HG02852 (cell line): ENCODE measurements at regions not wholly inside any gene's neighbourhood (a gene's known extent, or its start where the extent isn't known, plus 50 kb on each side); places are given as distances from the start of the nearest gene placed in this dataset.

ENCODE experiments used
- ATAC-seq: cut with Tn5 transposase; IDR thresholded peaks from one replicate; pipeline ENCODE4 v1.9.1; 2021; ENCODE audit warnings: mild to moderate bottlenecking, moderate library complexity; ENCODE audit not compliant: unreplicated experiment

- ATAC-seq, result no peak
These were observed 223.3 kb downstream of the FBXO15 start for GRCh38 chr18:73924307-73924706.

GRCh38 chr18:73923866-73924265 lies 223.8 kb downstream of the FBXO15 start:
- ATAC-seq, result no peak

DNA sequence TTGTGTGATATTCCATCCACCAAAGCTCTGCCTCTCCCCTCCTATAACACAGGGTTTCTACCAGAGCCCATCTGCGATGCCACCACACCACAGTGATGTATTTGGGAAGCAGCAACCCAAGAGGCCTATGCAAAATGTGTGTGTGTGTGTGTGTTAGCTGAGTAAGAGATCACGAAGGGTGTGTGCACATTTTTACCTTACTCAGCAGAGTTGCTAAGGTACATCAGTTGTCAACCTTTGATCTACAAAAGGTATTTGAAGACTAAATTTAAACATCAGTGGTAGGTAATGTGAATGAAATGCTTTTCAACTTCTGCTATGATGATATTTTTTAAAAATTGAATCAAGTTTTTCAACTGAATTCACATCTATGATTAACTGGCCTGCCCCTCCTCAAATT lies 227.6 kb downstream of the FBXO15 start:
- ATAC-seq, result no peak

- ATAC-seq, result no peak
These were observed 228.8 kb downstream of the FBXO15 start for GRCh38 chr18:73918816-73919215.

- ATAC-seq, result no peak
These were observed 230.6 kb downstream of the FBXO15 start for GRCh38 chr18:73917046-73917445.

DNA sequence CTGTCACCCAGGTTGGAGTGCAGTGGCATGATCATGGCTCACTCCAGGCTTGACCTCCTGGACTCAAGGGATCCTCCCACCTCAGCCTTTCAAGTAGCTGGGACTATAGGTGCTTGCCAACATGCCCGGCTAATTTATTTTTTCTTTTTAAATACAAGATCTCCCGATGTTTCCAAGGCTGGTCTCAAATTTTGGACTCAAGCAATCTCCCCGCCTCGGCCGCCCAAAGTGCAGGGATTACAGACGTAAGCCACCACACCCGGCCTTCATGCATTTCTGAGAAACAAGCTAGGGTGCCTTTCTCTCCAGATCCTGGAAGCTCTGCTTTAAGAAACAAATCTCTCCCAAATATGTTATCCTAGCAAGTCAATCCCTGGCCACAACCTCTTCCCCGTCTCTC lies 234.1 kb downstream of the FBXO15 start:
- no peak for ATAC-seq

DNA sequence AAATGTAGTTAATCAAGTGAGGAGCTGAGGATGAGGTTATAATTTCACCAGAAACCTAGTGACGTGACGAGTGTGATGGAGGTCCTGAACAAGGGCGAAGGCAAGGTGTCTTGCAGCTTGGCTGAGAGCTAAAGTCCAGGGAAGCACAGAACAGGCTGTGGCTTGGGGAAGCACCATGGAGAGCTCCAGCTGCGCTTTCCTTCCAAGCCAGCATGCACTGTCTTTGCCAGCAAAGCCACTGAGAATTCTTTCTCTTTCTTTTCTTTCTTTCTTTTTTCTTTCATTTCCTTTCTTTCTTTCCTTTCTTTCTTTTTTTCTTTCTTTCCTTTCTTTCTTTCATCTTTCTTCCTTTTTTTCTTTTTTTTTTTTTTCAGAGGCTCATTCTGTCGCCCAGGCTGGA lies 239.3 kb downstream of the FBXO15 start:
- ATAC-seq, result no peak

GRCh38 chr18:73901566-73901965 lies 246.1 kb downstream of the FBXO15 start:
- ATAC-seq, result no peak

- no peak for ATAC-seq
These were observed 246.5 kb downstream of the FBXO15 start for GRCh38 chr18:73901151-73901550.

GRCh38 chr18:73900106-73900835 lies 247.4 kb downstream of the FBXO15 start:
- no peak for ATAC-seq

GRCh38 chr18:73897517-73897916 lies 250.1 kb downstream of the FBXO15 start:
- ATAC-seq, result no peak

GRCh38 chr18:73896685-73897084 lies 250.9 kb downstream of the FBXO15 start:
- peak; percentile 86 for ATAC-seq

- no peak for ATAC-seq
These were observed 251.9 kb downstream of the FBXO15 start for GRCh38 chr18:73895701-73896100.

GRCh38 chr18:73893880-73894279 lies 253.8 kb downstream of the FBXO15 start:
- ATAC-seq, result no peak

DNA sequence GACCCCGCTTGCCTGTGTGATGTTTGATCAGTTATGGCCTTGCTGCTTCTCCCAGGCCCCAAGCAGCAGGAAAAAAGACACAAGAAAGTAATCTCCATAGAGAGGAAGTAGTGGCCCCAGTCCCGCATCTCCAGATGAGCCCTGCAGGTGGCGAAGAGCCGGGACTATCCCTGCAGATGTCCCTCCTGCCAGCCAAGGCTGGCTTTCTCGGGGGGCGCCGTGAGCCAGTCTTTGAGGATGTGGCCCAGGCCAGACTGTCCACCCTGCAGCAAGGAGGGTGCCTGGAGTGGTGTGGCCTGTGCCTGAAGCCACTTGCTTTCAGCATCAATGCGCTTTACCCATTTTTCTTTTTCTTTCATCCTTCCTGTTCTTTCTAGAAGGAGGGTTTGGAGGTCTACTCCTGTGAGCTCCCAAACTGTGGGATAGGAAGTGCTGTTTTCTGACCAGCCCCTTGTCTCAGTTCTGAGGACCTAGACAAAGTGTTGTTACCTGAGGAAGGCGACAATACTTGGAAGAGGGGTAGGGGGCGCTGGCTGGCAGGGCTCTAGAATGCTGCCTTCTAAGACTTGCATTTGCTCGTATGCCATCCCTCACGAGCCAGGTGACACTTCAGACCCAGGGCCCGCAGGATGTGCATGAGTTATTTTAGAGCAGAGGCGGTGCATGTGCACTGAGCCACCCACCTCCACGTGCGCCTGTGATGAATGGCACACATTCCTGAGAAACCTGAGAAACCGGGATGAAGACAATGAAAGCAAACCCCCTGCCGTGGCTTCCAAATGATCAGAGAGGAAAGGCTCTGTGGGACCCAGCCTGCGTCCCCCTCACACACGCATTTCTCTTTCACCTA lies 255.8 kb downstream of the FBXO15 start:
- no peak for ATAC-seq

DNA sequence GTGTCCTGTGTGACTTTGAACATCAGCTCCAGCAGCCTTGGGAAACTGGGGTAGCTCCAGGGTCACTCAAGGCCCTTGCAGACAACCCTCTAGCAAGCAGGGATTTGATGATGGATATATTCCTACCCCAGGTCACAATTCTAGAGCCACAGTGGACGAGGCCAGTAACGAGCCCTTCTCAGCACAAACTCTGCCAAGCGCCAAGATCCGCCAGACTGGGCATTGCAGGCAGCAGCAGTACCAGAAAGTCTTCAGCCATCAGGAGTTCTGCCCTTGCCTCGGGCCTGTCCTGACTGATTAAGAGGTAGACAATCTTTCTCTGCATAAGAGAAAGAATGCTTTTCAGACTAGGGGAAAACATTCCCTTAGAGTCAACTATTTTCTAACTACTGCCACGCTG lies 259.1 kb downstream of the FBXO15 start:
- no peak for ATAC-seq

- no peak for ATAC-seq
These were observed 259.8 kb downstream of the FBXO15 start for GRCh38 chr18:73887801-73888200.

- ATAC-seq, result no peak
These were observed 262.8 kb downstream of the FBXO15 start for GRCh38 chr18:73884868-73885267.

DNA sequence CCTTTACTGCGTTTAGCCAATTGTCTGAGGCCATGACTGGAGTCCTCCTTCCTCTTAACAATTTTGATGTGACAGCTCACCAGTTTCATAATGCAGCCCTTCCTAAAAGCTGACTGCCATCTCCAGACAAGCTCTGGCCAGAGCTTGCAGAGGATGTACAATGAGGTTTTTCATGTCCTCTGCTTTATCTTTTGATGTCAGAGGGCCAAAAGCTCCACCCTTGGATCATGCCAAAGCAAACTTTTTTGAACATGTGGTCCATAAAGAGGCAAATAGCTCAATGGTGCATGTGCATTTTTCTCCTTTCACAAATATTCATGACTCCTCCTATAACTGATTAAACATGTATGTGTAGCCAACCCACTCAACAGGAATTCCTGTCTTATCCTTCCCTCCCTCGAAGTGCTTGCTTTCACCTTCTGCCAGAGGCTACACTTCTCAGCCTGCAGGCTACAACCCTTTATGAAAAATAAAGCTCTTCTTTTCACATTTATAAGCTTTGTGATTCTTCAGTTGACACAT lies 266.2 kb downstream of the FBXO15 start:
- ATAC-seq, result no peak

- ATAC-seq, result no peak
These were observed 267.2 kb downstream of the FBXO15 start for GRCh38 chr18:73880387-73880786.

- ATAC-seq, result no peak
These were observed 267.9 kb downstream of the FBXO15 start for GRCh38 chr18:73879766-73880165.

- ATAC-seq, result no peak
These were observed 268.3 kb downstream of the FBXO15 start for GRCh38 chr18:73879328-73879727.
